ENCODE measurements at regions not wholly inside any gene's neighbourhood (a gene's known extent, or its start where the extent isn't known, plus 50 kb on each side); places are given as distances from the start of the nearest gene placed in this dataset.

DNA sequence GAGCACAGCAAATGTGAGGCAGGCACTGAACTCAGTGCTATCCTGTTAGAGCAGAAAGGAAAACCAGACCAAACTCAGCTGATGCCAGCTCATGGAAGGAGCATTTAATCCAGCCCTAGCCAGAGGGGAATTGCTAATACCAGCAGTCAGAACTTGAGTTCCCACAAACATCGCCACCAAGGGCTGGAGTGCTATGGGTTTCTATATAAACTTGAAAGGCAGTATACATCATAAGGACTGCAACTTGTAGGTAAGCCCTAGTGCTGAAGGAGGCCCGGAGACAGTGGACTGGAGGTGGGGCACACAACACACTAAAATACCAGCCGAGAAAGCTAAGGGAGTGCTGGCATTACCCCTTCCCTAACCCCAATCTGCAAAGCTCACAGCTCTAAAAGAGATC lies 440.2 kb downstream of the PRR32 start:
- intact Hi-C loops (cut with DNase I; ENCODE audit: low total_unique reads) = no loop called here
- 92% methylated on average over 3 of the region's 3 CpGs; no CpG with 5 or more reads in 1 of the 2 donors for WGBS, 2 donors (ENCODE audit: low coverage in 1 of 2)
- in situ Hi-C loops (cut with MboI; ENCODE audit: low pct_ligation_motif_present in 1 of 4, low pct_unique_long_range_greater_than_20kb in 1 of 4, low sequenced_read_pairs in 3 of 4) = no loop called here

DNA sequence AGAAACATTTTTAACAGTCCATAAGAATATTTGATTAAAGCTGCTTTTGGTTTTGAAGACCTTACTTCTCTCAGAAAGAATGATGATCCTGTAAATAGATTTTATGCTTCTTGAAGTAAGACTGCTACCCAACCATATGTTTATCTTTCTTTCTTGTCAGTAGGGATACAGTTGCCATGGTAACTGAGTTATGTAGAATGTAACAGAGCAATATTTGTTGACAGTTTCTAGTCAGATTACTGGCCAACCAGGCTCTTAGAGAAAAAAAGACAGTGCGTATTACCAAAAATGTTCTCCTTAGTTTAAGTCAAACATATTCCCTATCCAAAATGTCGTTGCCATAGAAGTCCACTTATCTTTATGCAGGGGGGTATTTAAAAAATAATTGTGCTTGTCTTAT lies 456.8 kb downstream of the PRR32 start:
- intact Hi-C loops (cut with DNase I; ENCODE audit: low total_unique reads) (no loop called here), in situ Hi-C loops (cut with MboI; ENCODE audit: low pct_ligation_motif_present in 1 of 4, low pct_unique_long_range_greater_than_20kb in 1 of 4, low sequenced_read_pairs in 3 of 4) (no loop called here)
- H3K27me3 ChIP-seq = no peaks in the 10 kb centered on the region
- no peaks in the 10 kb centered on the region for H3K9me3 ChIP-seq
- no peak overlapping the region for H3K4me3 ChIP-seq
- no peak overlapping the region for H3K27ac ChIP-seq
- DNase-seq = no peak
- H3K36me3 ChIP-seq = no peaks in the 10 kb centered on the region
- no peaks in the 10 kb centered on the region for H3K4me1 ChIP-seq
- TF ChIP-seq EP300 (IDR thresholded peaks at IDR 0.05; ENCODE audit: low read depth) (no peak), POLR2AphosphoS5 (IDR thresholded peaks at IDR 0.05) (no peak)
- WGBS, 2 donors (ENCODE audit: low coverage in 1 of 2) = 33 to 67% methylated on average over 2 of the region's 2 CpGs

More for the DNA sequence above, 440.2 kb downstream of the PRR32 start:
- no peak overlapping the region for H3K27ac ChIP-seq
- H3K9me3 ChIP-seq = no peaks in the 10 kb centered on the region
- no peaks in the 10 kb centered on the region for H3K4me1 ChIP-seq
- H3K27me3 ChIP-seq = no peaks in the 10 kb centered on the region
- no peak for DNase-seq
- TF ChIP-seq, protein P1, sequence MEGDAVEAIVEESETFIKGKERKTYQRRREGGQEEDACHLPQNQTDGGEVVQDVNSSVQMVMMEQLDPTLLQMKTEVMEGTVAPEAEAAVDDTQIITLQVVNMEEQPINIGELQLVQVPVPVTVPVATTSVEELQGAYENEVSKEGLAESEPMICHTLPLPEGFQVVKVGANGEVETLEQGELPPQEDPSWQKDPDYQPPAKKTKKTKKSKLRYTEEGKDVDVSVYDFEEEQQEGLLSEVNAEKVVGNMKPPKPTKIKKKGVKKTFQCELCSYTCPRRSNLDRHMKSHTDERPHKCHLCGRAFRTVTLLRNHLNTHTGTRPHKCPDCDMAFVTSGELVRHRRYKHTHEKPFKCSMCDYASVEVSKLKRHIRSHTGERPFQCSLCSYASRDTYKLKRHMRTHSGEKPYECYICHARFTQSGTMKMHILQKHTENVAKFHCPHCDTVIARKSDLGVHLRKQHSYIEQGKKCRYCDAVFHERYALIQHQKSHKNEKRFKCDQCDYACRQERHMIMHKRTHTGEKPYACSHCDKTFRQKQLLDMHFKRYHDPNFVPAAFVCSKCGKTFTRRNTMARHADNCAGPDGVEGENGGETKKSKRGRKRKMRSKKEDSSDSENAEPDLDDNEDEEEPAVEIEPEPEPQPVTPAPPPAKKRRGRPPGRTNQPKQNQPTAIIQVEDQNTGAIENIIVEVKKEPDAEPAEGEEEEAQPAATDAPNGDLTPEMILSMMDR (IDR thresholded peaks at IDR 0.05) = no peak
- no peak for TF ChIP-seq POLR2A (IDR thresholded peaks at IDR 0.05)
- TF ChIP-seq POLR2AphosphoS5 (IDR thresholded peaks at IDR 0.05) = no peak
- TF ChIP-seq EP300 (IDR thresholded peaks at IDR 0.05; ENCODE audit: low read depth) = no peak
- H3K4me3 ChIP-seq = no peak overlapping the region
- H3K36me3 ChIP-seq = no peaks in the 10 kb centered on the region

DNA sequence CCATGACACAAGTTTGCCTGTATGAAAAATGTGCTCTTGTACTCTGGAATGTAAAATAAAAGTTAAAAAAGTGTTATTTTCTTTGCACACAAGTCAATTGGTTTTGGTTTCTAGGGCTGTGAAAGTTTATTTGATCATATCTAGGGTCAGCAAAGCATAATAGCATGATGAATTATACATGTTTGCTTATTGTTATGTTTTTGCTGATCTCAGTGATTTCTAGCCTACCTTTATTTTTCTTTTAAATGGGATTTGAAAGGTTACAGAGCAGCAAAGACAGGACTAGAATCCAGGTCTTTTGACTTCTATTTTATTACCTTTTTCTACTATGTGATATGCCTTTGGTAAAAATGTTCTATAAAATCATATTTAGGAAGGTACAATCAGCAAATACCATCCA lies 481.0 kb downstream of the PRR32 start:
- in situ Hi-C loops (cut with MboI; ENCODE audit: low pct_ligation_motif_present in 1 of 4, low pct_unique_long_range_greater_than_20kb in 1 of 4, low sequenced_read_pairs in 3 of 4) (no loop called here), intact Hi-C loops (cut with DNase I; ENCODE audit: low total_unique reads) (no loop called here)
- TF ChIP-seq EP300 (IDR thresholded peaks at IDR 0.05; ENCODE audit: low read depth) (no peak), POLR2AphosphoS5 (IDR thresholded peaks at IDR 0.05) (no peak), POLR2A (IDR thresholded peaks at IDR 0.05) (no peak)
- TF ChIP-seq, protein P1 (IDR thresholded peaks at IDR 0.05) = no peak
- Histone ChIP-seq H3K4me1 (no peaks in the 10 kb centered on the region), H3K27me3 (no peaks in the 10 kb centered on the region), H3K27ac (no peak overlapping the region), H3K9me3 (no peaks in the 10 kb centered on the region), H3K36me3 (no peaks in the 10 kb centered on the region), H3K4me3 (no peak overlapping the region)
- no peak for DNase-seq

DNA sequence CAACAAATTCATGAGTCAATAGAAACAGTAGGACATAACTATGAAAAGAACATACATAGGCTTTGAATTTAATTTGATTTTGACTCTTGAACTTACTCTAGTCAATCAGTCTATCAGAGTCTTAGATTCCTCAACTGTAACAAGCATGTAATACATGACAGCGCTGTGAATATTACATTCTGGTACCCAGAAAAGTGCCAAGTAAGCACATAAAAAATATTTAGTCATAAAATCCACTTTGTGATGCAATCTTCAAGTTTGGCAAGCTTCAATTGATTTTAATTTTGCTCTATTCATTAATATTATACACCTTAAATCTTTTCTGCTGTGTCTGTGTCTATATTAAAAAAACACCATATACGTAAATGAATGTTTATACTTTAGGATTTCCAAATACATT lies 483.3 kb downstream of the PRR32 start:
- DNase-seq = no peak
- H3K9me3 ChIP-seq = no peaks in the 10 kb centered on the region
- no peaks in the 10 kb centered on the region for H3K4me1 ChIP-seq
- 81 to 84% methylated on average over 2 of the region's 2 CpGs for WGBS, 2 donors (ENCODE audit: low coverage in 1 of 2)
- no peak overlapping the region for H3K27ac ChIP-seq
- no peaks in the 10 kb centered on the region for H3K27me3 ChIP-seq
- intact Hi-C loops (cut with DNase I; ENCODE audit: low total_unique reads) = no loop called here
- no peaks in the 10 kb centered on the region for H3K36me3 ChIP-seq
- no peak overlapping the region for H3K4me3 ChIP-seq
- in situ Hi-C loops (cut with MboI; ENCODE audit: low pct_ligation_motif_present in 1 of 4, low pct_unique_long_range_greater_than_20kb in 1 of 4, low sequenced_read_pairs in 3 of 4) = no loop called here
- TF ChIP-seq EP300 (IDR thresholded peaks at IDR 0.05; ENCODE audit: low read depth) (no peak), POLR2A (IDR thresholded peaks at IDR 0.05) (no peak), POLR2AphosphoS5 (IDR thresholded peaks at IDR 0.05) (no peak)
- TF ChIP-seq, protein P1 (IDR thresholded peaks at IDR 0.05) = no peak

DNA sequence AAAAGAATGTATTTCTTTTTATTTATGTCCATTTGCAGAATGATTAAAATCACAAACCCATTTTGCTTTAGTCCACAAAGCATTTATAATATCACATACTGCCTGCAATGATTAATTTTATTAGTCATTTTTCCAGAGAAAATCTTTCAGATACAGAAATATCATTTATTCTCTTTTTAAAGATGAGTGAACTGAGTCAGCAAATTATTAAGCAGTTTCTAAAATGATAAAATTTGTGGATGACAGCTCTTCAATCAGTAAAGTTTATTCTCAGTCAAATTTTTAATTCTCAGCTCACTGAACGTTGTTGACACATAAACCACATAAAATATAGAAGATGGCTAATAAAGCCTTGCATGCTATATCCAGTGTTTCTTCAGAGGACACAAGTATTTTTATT lies 485.5 kb downstream of the PRR32 start:
- Histone ChIP-seq H3K4me3 (no peak overlapping the region), H3K27me3 (no peaks in the 10 kb centered on the region), H3K36me3 (no peaks in the 10 kb centered on the region), H3K27ac (no peak overlapping the region), H3K4me1 (no peaks in the 10 kb centered on the region), H3K9me3 (no peaks in the 10 kb centered on the region)
- 68 to 88% methylated on average over 1 of the region's 1 CpG for WGBS, 2 donors (ENCODE audit: low coverage in 1 of 2)
- intact Hi-C loops (cut with DNase I; ENCODE audit: low total_unique reads) (no loop called here), in situ Hi-C loops (cut with MboI; ENCODE audit: low pct_ligation_motif_present in 1 of 4, low pct_unique_long_range_greater_than_20kb in 1 of 4, low sequenced_read_pairs in 3 of 4) (no loop called here)
- TF ChIP-seq EP300 (IDR thresholded peaks at IDR 0.05; ENCODE audit: low read depth) (no peak), POLR2AphosphoS5 (IDR thresholded peaks at IDR 0.05) (no peak), POLR2A (IDR thresholded peaks at IDR 0.05) (no peak)
- TF ChIP-seq, protein P1 (IDR thresholded peaks at IDR 0.05) = no peak
- DNase-seq = no peak

All from transverse colon (tissue), 4 donors.